MCF 10A (cell line): ENCODE measurements at regions not wholly inside any gene's neighbourhood (a gene's known extent, or its start where the extent isn't known, plus 50 kb on each side); places are given as distances from the start of the nearest gene placed in this dataset.
A peak's percentile ranks its signal among the peaks of the same experiment; 100 is the strongest.

Experiments
- BruUV-seq: library from RNA; stranded (reverse); fragments of 400-500 nt; replicated peaks from 2 replicates; lab custom pipeline; 2021; lab: Mats Ljungman, UMichigan
- CTCF ChIA-PET: fragments of 300-600 bp; sonication (Branson Sonifier 250); formaldehyde crosslinking; extraction: SDS; loops from one replicate; lab custom pipeline; 2021; ENCODE audit warnings: antibody characterized with exemption, inconsistent platforms; lab: Yijun Ruan, JAX
- POLR2A ChIA-PET: fragments of 300-600, 350-650 bp; sonication (Branson Sonifier 250); formaldehyde crosslinking; extraction: SDS; loops from one replicate; lab custom pipeline; 2020; ENCODE audit warnings: antibody characterized with exemption, inconsistent platforms; lab: Yijun Ruan, JAX
- DNase-seq: peaks from one replicate; pipeline ENCODE4 v3.0.0-alpha.2; 2018; ENCODE audit not compliant: unreplicated experiment
- H3K27ac Mint-ChIP-seq: one replicate; pipeline ENCODE4 v1.8.0; 2022; ENCODE audit warnings: mild to moderate bottlenecking, low read depth, mixed read lengths; ENCODE audit not compliant: unreplicated experiment
- H3K27me3 Mint-ChIP-seq: one replicate; pipeline ENCODE4 v1.8.0; 2022; ENCODE audit warnings: mixed read lengths; ENCODE audit not compliant: insufficient read depth, unreplicated experiment
- H3K36me3 Mint-ChIP-seq: one replicate; pipeline ENCODE4 v1.8.0; 2022; ENCODE audit warnings: mild to moderate bottlenecking, moderate library complexity, mixed read lengths; ENCODE audit not compliant: insufficient read depth, unreplicated experiment
- H3K4me1 Mint-ChIP-seq: one replicate; pipeline ENCODE4 v1.8.0; 2022; ENCODE audit warnings: mixed read lengths; ENCODE audit not compliant: insufficient read depth, unreplicated experiment
- H3K4me3 Mint-ChIP-seq: one replicate; pipeline ENCODE4 v1.8.0; 2022; ENCODE audit warnings: mild to moderate bottlenecking, moderate library complexity, mixed read lengths; ENCODE audit not compliant: unreplicated experiment
- H3K9me3 Mint-ChIP-seq: one replicate; pipeline ENCODE4 v1.8.0; 2022; ENCODE audit warnings: mixed read lengths; ENCODE audit not compliant: unreplicated experiment
- intact Hi-C: fragments of 100-400 bp; cut with micrococcal nuclease; formaldehyde crosslinking; loops from 2 replicates; pipeline ENCODE4 v1.14.1; 2022
- TF ChIP-seq, protein P1 (sequence below): fragments of 200-600 bp; IDR thresholded peaks from one replicate; pipeline ENCODE4 v1.8.0; 2022; ENCODE audit warnings: antibody characterized with exemption, mild to moderate bottlenecking; ENCODE audit not compliant: unreplicated experiment

DNA sequence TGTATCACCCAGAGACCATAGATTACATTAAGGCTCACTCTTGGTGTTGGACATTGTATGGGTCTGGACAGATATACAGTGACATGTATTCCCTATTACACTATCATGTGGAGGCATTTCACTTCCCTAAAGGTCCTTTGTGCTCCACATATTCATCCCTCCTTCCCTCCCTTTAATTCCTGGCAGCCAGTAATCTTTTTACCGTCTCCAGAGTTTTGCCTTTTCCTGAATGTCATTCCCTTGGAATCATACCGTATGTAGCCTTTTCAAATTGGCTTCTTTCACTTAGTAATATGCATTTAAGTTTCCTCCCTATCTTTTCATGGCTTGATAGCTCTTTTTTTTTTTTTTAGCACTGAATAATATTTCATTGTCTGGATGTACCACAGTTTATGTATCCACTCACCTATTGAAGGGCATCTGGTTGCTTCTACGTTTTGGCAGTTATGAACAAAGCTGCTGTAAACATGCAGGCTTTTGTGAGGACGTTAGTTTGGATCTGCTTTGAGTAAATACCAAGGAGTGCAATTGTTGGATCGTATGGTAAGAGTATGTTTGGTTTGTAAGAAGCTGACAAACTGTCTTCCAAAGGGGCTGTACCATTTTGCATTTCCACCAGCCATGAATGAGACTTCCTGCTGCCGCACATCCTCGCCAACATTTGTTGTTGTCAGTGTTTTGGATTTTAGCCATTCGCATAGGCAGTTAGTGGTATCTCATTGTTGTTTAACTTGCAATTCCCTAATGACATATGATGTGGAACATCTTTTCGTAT lies 122.1 kb upstream of the SMIM23 start:
- Mint-ChIP-seq H3K4me3 (no peak overlapping the region), H3K27ac (no peak overlapping the region), H3K9me3 (no peaks in the 10 kb centered on the region), H3K4me1 (no peaks in the 10 kb centered on the region), H3K27me3 (no peaks in the 10 kb centered on the region), H3K36me3 (no peaks in the 10 kb centered on the region)
- no TSS peak for BruUV-seq
- CTCF ChIA-PET = interaction anchor here (0.6 kb wide), 1 partner anchor 144 kb away, joined by 3 read pairs; no protein-coding TSS in a partner anchor
- POLR2A ChIA-PET = no interaction called here
- TF ChIP-seq, protein P1, sequence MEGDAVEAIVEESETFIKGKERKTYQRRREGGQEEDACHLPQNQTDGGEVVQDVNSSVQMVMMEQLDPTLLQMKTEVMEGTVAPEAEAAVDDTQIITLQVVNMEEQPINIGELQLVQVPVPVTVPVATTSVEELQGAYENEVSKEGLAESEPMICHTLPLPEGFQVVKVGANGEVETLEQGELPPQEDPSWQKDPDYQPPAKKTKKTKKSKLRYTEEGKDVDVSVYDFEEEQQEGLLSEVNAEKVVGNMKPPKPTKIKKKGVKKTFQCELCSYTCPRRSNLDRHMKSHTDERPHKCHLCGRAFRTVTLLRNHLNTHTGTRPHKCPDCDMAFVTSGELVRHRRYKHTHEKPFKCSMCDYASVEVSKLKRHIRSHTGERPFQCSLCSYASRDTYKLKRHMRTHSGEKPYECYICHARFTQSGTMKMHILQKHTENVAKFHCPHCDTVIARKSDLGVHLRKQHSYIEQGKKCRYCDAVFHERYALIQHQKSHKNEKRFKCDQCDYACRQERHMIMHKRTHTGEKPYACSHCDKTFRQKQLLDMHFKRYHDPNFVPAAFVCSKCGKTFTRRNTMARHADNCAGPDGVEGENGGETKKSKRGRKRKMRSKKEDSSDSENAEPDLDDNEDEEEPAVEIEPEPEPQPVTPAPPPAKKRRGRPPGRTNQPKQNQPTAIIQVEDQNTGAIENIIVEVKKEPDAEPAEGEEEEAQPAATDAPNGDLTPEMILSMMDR = no peak
- intact Hi-C loops = no loop called here
- DNase-seq = no peak

GRCh38 chr5:171664489-171664888 lies 121.1 kb upstream of the SMIM23 start:
- ChIA-PET CTCF (no interaction called here), POLR2A (no interaction called here)
- Mint-ChIP-seq H3K4me3 (no peak overlapping the region), H3K36me3 (no peaks in the 10 kb centered on the region), H3K27me3 (no peaks in the 10 kb centered on the region), H3K4me1 (no peaks in the 10 kb centered on the region), H3K27ac (no peak overlapping the region), H3K9me3 (no peaks in the 10 kb centered on the region)
- no TSS peak for BruUV-seq
- DNase-seq = no peak
- TF ChIP-seq, protein P1 = no peak
- intact Hi-C loops = no loop called here

DNA sequence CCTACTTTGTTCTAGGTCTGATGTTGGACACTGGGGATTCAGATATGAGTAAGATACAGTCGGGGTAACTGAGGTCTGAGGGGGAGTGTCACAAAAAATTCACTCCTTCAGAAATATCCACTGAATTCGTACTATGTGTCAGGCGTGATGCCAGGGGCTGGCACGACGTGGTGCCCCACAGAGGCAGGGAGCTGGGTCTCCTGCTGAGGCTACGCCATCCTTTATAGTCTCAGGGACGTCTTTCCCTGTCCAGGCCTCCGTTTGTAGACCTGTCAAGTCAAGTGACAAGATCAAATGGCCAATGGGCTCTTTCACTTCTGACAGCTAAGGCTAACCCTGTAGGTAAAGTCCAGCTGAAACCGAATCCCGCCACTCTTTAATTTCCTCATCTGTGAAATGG lies 118.8 kb upstream of the SMIM23 start:
- Mint-ChIP-seq H3K9me3 (no peaks in the 10 kb centered on the region), H3K4me1 (no peaks in the 10 kb centered on the region), H3K27ac (no peak overlapping the region), H3K27me3 (no peaks in the 10 kb centered on the region), H3K4me3 (no peak overlapping the region), H3K36me3 (no peaks in the 10 kb centered on the region)
- intact Hi-C loops = no loop called here
- TF ChIP-seq, protein P1 = no peak
- CTCF ChIA-PET = no interaction called here
- POLR2A ChIA-PET = interaction anchor here (1.0 kb wide), 1 partner anchor 9 kb away, joined by 4 read pairs; no protein-coding TSS in a partner anchor
- no peak for DNase-seq
- no TSS peak for BruUV-seq

- Mint-ChIP-seq H3K4me3 (no peak overlapping the region), H3K27ac (no peak overlapping the region), H3K36me3 (no peaks in the 10 kb centered on the region), H3K4me1 (no peaks in the 10 kb centered on the region), H3K9me3 (no peaks in the 10 kb centered on the region), H3K27me3 (no peaks in the 10 kb centered on the region)
- BruUV-seq = no TSS peak
- ChIA-PET POLR2A (interaction anchor here (1.0 kb wide), 1 partner anchor 10 kb away, joined by 4 read pairs; no protein-coding TSS in a partner anchor), CTCF (interaction anchor here (0.6 to 1.2 kb wide), 3 partner anchors 9 to 183 kb away, joined by 3 read pairs; no protein-coding TSS in a partner anchor)
- TF ChIP-seq, protein P1 = peak; percentile 8
- intact Hi-C loops = no loop called here
- peak; percentile 68 for DNase-seq
Observed at GRCh38 chr5:171667341-171668096, 118.1 kb upstream of the SMIM23 start.
